H1 (cell line): ENCODE measurements at regions not wholly inside any gene's neighbourhood (a gene's known extent, or its start where the extent isn't known, plus 50 kb on each side); places are given as distances from the start of the nearest gene placed in this dataset.

ENCODE experiments used
- CTCF ChIA-PET: fragments of 300-600 bp; sonication (Branson Sonifier 250); formaldehyde crosslinking; loops from one replicate; lab custom pipeline; 2021; ENCODE audit not compliant: partially characterized antibody; lab: Charles Lee
- POLR2A ChIA-PET: fragments of 300-600 bp; sonication (Branson Sonifier 250); formaldehyde crosslinking; loops from one replicate; lab custom pipeline; 2021; ENCODE audit warnings: inconsistent platforms; ENCODE audit not compliant: partially characterized antibody; lab: Charles Lee
- DNase-seq, 2 experiments: peaks; one replicate each; pipeline versions ENCODE4 v3.0.0 to v3.0.0-alpha.2; 2010 to 2022; ENCODE audit warnings: low spot score in 2 of 2, low read depth in 1 of 2, mixed read lengths in 1 of 2
- FAIRE-seq: peaks from 2 replicates; lab custom pipeline; 2011; peaks lifted over from hg19 to GRCh38; lab: Jason Lieb, UNC
- H2AFZ ChIP-seq: 2 replicates; pipeline ENCODE4 v1.8.1; 2012; ENCODE audit warnings: low read length, inconsistent platforms
- H2AK5ac ChIP-seq: 2 replicates; pipeline ENCODE4 v1.6.1; 2013; ENCODE audit warnings: low read depth, low read length
- H2BK120ac ChIP-seq: replicated peaks from 2 replicates; pipeline ENCODE3; 2013; ENCODE audit warnings: low read depth, low read length, inconsistent platforms
- H2BK12ac ChIP-seq: 2 replicates; pipeline ENCODE4 v1.6.1; 2013; ENCODE audit warnings: low read depth, low read length
- H2BK15ac ChIP-seq: 2 replicates; pipeline ENCODE4 v1.6.1; 2013; ENCODE audit warnings: low read length
- H2BK20ac ChIP-seq: 2 replicates; pipeline ENCODE4 v1.6.1; 2013; ENCODE audit warnings: low read length
- H2BK5ac ChIP-seq: 2 replicates; pipeline ENCODE4 v1.6.1; 2013; ENCODE audit warnings: low read depth, low read length
- H3K14ac ChIP-seq: 2 replicates; pipeline ENCODE4 v1.6.1; 2013; ENCODE audit warnings: inconsistent platforms; ENCODE audit not compliant: insufficient read length
- H3K18ac ChIP-seq: 2 replicates; pipeline ENCODE4 v1.6.1; 2013; ENCODE audit warnings: low read length; ENCODE audit errors: extremely low read depth
- H3K23ac ChIP-seq: 2 replicates; pipeline ENCODE4 v1.6.1; 2013; ENCODE audit warnings: inconsistent platforms; ENCODE audit not compliant: insufficient read length
- H3K23me2 ChIP-seq: 2 replicates; pipeline ENCODE4 v1.6.1; 2013; ENCODE audit warnings: low read depth, low read length
- H3K27ac ChIP-seq: 2 replicates; pipeline ENCODE4 v1.6.1; 2011; ENCODE audit warnings: low read depth, low read length, inconsistent platforms
- H3K27me3 ChIP-seq, 4 experiments: replicated peaks in 1 of 4; 1 replicate in 1 of 4; 2 replicates in 3 of 4; pipeline versions ENCODE4 v1.6.1 to v1.8.1; 2011 to 2013; ENCODE audit warnings: low read length in 3 of 4, mild to moderate bottlenecking in 3 of 4, inconsistent platforms in 2 of 4, mixed read lengths in 2 of 4, moderate library complexity in 1 of 4; ENCODE audit not compliant: control insufficient read depth in 3 of 4, insufficient read depth in 3 of 4; ENCODE audit errors: extremely low read depth in 1 of 4
- H3K36me3 ChIP-seq, 4 experiments: 2 replicates each; pipeline versions ENCODE4 v1.6.1 to v1.8.1; 2011 to 2013; ENCODE audit warnings: mild to moderate bottlenecking in 4 of 4, low read length in 3 of 4, moderate library complexity in 2 of 4, control low read depth in 1 of 4, inconsistent platforms in 1 of 4; ENCODE audit not compliant: insufficient read depth in 4 of 4, control insufficient read depth in 2 of 4
- H3K4ac ChIP-seq: replicated peaks from 2 replicates; pipeline ENCODE3; 2013; ENCODE audit warnings: low read length, low read depth, mixed read lengths, inconsistent platforms; ENCODE audit not compliant: insufficient read length
- H3K4me1 ChIP-seq, 4 experiments: replicated peaks in 1 of 4; 1 replicate in 1 of 4; 2 replicates in 3 of 4; pipeline versions ENCODE4 v1.6.1 to v1.8.1; 2011 to 2013; ENCODE audit warnings: low read length in 3 of 4, inconsistent platforms in 2 of 4, mixed read lengths in 1 of 4; ENCODE audit not compliant: insufficient read depth in 4 of 4, control insufficient read depth in 3 of 4
- H3K4me2 ChIP-seq, 2 experiments: 2 replicates each; pipeline versions ENCODE4 v1.6.1 to v1.8.1; 2011 to 2013; ENCODE audit warnings: low read depth in 2 of 2, low read length in 2 of 2, control low read depth in 1 of 2, inconsistent platforms in 1 of 2, mild to moderate bottlenecking in 1 of 2; ENCODE audit not compliant: insufficient read depth in 1 of 2
- H3K4me3 ChIP-seq, 4 experiments: fragments of 200-600, 300-600 bp in 1 of 4; sonication (generic), shearing (Covaris generic), sonication (Bioruptor Twin) in 1 of 4; 2 replicates each; pipeline versions ENCODE4 v1.5.1 to v1.8.1; 2011 to 2016; ENCODE audit warnings: low read length in 4 of 4, low read depth in 3 of 4, control low read depth in 2 of 4, inconsistent platforms in 2 of 4, mild to moderate bottlenecking in 2 of 4, mixed read lengths in 1 of 4, moderate library complexity in 1 of 4; ENCODE audit not compliant: insufficient read depth in 2 of 4; ENCODE audit errors: extremely low read depth in 1 of 4
- H3K56ac ChIP-seq: replicated peaks from 2 replicates; pipeline ENCODE3; 2013; ENCODE audit warnings: low read depth, mild to moderate bottlenecking, mixed read lengths, low read length, inconsistent platforms; ENCODE audit not compliant: insufficient read length
- H3K79me1 ChIP-seq: 2 replicates; pipeline ENCODE4 v1.6.1; 2013; ENCODE audit warnings: low read depth, low read length, control low read depth
- H3K79me2 ChIP-seq, 2 experiments: 2 replicates each; pipeline versions ENCODE4 v1.6.1 to v1.8.1; 2012 to 2013; ENCODE audit warnings: low read length in 2 of 2, mild to moderate bottlenecking in 2 of 2, inconsistent platforms in 1 of 2; ENCODE audit not compliant: insufficient read depth in 2 of 2, control insufficient read depth in 1 of 2
- H3K9ac ChIP-seq, 4 experiments: replicated peaks in 1 of 4; 1 replicate in 1 of 4; 2 replicates in 3 of 4; pipeline versions ENCODE4 v1.6.1 to v1.8.1; 2011 to 2013; ENCODE audit warnings: low read depth in 3 of 4, low read length in 3 of 4, control low read depth in 2 of 4, mild to moderate bottlenecking in 2 of 4, moderate library complexity in 2 of 4, inconsistent platforms in 1 of 4; ENCODE audit errors: extremely low read depth in 1 of 4
- H3K9me3 ChIP-seq, 2 experiments: 2 replicates each; pipeline versions ENCODE4 v1.6.1 to v1.8.1; 2012 to 2013; ENCODE audit warnings: mild to moderate bottlenecking in 2 of 2, moderate library complexity in 2 of 2, control low read depth in 1 of 2, inconsistent platforms in 1 of 2, low read depth in 1 of 2, low read length in 1 of 2, mixed read lengths in 1 of 2; ENCODE audit not compliant: insufficient read depth in 2 of 2
- H4K20me1 ChIP-seq, 2 experiments: replicated peaks in 1 of 2; 2 replicates each; pipeline versions ENCODE3 to v1.8.1; 2011 to 2013; ENCODE audit warnings: inconsistent platforms in 2 of 2, low read length in 2 of 2, mild to moderate bottlenecking in 1 of 2; ENCODE audit not compliant: insufficient read depth in 2 of 2, control insufficient read depth in 1 of 2
- H4K5ac ChIP-seq: 2 replicates; pipeline ENCODE4 v1.6.1; 2013; ENCODE audit warnings: low read length, low read depth, mixed read lengths, inconsistent platforms; ENCODE audit not compliant: insufficient read length
- H4K8ac ChIP-seq: 2 replicates; pipeline ENCODE4 v1.8.0; 2013; ENCODE audit warnings: mild to moderate bottlenecking, moderate library complexity, low read length, inconsistent platforms; ENCODE audit not compliant: insufficient read depth; ENCODE audit errors: extremely low read depth
- H4K91ac ChIP-seq: replicated peaks from 2 replicates; pipeline ENCODE3; 2013; ENCODE audit warnings: low read length, mixed read lengths, inconsistent platforms; ENCODE audit not compliant: insufficient read length
- EP300 ChIP-seq, 2 experiments: IDR thresholded peaks; 1 replicate in 1 of 2; 2 replicates in 1 of 2; pipeline ENCODE4 v1.6.1; 2011 to 2012; ENCODE audit warnings: low read depth in 2 of 2, low read length in 2 of 2, mild to moderate bottlenecking in 2 of 2, borderline replicate concordance in 1 of 2, inconsistent platforms in 1 of 2, moderate library complexity in 1 of 2
- GTF2F1 ChIP-seq: IDR thresholded peaks from 2 replicates; pipeline ENCODE4 v1.6.1; 2012; ENCODE audit warnings: low read depth, low read length, improper control_type of control experiment, borderline replicate concordance
- WGBS, 2 experiments: shearing (Covaris generic) in 1 of 2; methylation state at CpG; one replicate each; pipeline versions ENCODE4 v1.1.6 to v1.1.7; 2013 to 2015; ENCODE audit warnings: low lambda C conversion rate in 2 of 2, mixed read lengths in 2 of 2, inconsistent platforms in 1 of 2, low coverage in 1 of 2, missing lambda C conversion rate in 1 of 2; ENCODE audit not compliant: insufficient replicate concordance in 2 of 2, insufficient coverage in 1 of 2, insufficient read length in 1 of 2; ENCODE audit errors: extremely low coverage in 1 of 2, missing lambda C conversion rate in 1 of 2; 5-methylcytosine and 5-hydroxymethylcytosine counted together

- no peak overlapping the region for H2BK20ac ChIP-seq
- TF ChIP-seq EP300 (IDR thresholded peaks at IDR 0.05; ENCODE audit: borderline replicate concordance in 1 of 2, low read depth in 2 of 2, low read length in 2 of 2): no peak
- TF ChIP-seq GTF2F1: no peak
- TF ChIP-seq, all 59 proteins: peak for 0
- ChIA-PET POLR2A (no interaction called here), CTCF (interaction anchor here (0.6 to 2.3 kb wide), 5 partner anchors 9 to 136 kb away, joined by 3 to 7 read pairs (median 3); no protein-coding TSS in a partner anchor)
- H3K79me2 ChIP-seq: no peaks in the 10 kb centered on the region
- H3K27ac ChIP-seq: no peak overlapping the region
- 88% methylated on average over 4 of the region's 4 CpGs; no CpG with 5 or more reads in 1 of the 2 experiments for WGBS, 2 experiments
- H4K5ac ChIP-seq: no peak overlapping the region
- H2BK5ac ChIP-seq: no peak overlapping the region
- no peak overlapping the region for H3K23ac ChIP-seq
- no peak overlapping the region for H2AK5ac ChIP-seq
- H3K4ac ChIP-seq: no peak overlapping the region
- H2BK12ac ChIP-seq: no peak overlapping the region
- no peak overlapping the region for H4K8ac ChIP-seq
- no peak overlapping the region for H2BK120ac ChIP-seq
- no peak overlapping the region for H3K4me2 ChIP-seq
- no peak overlapping the region for H4K91ac ChIP-seq
- no peak overlapping the region for H3K14ac ChIP-seq
- no peaks in the 10 kb centered on the region for H3K36me3 ChIP-seq
- H4K20me1 ChIP-seq: no peaks in the 10 kb centered on the region
- no peaks in the 10 kb centered on the region; a peak in 1 of 7 replicates for H3K4me1 ChIP-seq
- no peaks in the 10 kb centered on the region for H3K27me3 ChIP-seq
- H2BK15ac ChIP-seq: no peak overlapping the region
- DNase-seq: no peak
- H3K4me3 ChIP-seq: no peak overlapping the region
- H3K56ac ChIP-seq: no peak overlapping the region
- no peak overlapping the region for H3K18ac ChIP-seq
- no peak overlapping the region for H3K9ac ChIP-seq
- no peak overlapping the region for H2AFZ ChIP-seq
- no peak for FAIRE-seq
- no peaks in the 10 kb centered on the region for H3K9me3 ChIP-seq
- peaks cover 2% of the 10 kb centered on the region; the same call in 1 of the 2 replicates for H3K23me2 ChIP-seq
- no peaks in the 10 kb centered on the region for H3K79me1 ChIP-seq
These were observed 160.1 kb upstream of the ZC3H12C start for GRCh38 chr11:109933126-109933525.
